Body of pancreas (tissue), 4 donors: ENCODE measurements at regions not wholly inside any gene's neighbourhood (a gene's known extent, or its start where the extent isn't known, plus 50 kb on each side); places are given as distances from the start of the nearest gene placed in this dataset.

ENCODE experiments used
- CTCF ChIP-seq, 7 experiments: fragments of 450-650 bp in 4 of 7; fragments of 200-600 bp in 3 of 7; sonication (generic) in 3 of 7; IDR thresholded peaks; one replicate each; pipeline ENCODE4 v1.5.1; 2016 to 2019; ENCODE audit warnings: antibody characterized with exemption in 7 of 7
- POLR2A ChIP-seq, 3 donors: fragments of 450-650 bp; IDR thresholded peaks; one replicate each; pipeline ENCODE4 v1.6.1; 2016; ENCODE audit warnings: antibody characterized with exemption in 3 of 3, mild to moderate bottlenecking in 2 of 3

GRCh38 chr17:77498091-77498741 is 357.4 kb downstream of the SEC14L1 start:
- TF ChIP-seq POLR2A (IDR thresholded peaks at IDR 0.05): no peak
- no peak for TF ChIP-seq CTCF (IDR thresholded peaks at IDR 0.05)
